HUES48 (cell line): ENCODE measurements at regions not wholly inside any gene's neighbourhood (a gene's known extent, or its start where the extent isn't known, plus 50 kb on each side); places are given as distances from the start of the nearest gene placed in this dataset.
"Not testable (repeated sequence)": the region's sequence is repeated elsewhere in the genome, so short reads cannot be mapped to it uniquely, and the experiment has no call there.

Source experiments
- H3K27ac ChIP-seq: one replicate; pipeline ENCODE4 v1.7.0; 2013; ENCODE audit warnings: low read depth, low read length, inconsistent platforms
- H3K27me3 ChIP-seq: 2 replicates; pipeline ENCODE4 v1.6.1; 2013; ENCODE audit warnings: mild to moderate bottlenecking, low read length; ENCODE audit not compliant: control insufficient read depth, insufficient read depth
- H3K36me3 ChIP-seq: 2 replicates; pipeline ENCODE4 v1.6.1; 2013; ENCODE audit warnings: low read length; ENCODE audit not compliant: control insufficient read depth, insufficient read depth
- H3K4me1 ChIP-seq: 2 replicates; pipeline ENCODE4 v1.6.1; 2013; ENCODE audit warnings: mild to moderate bottlenecking, low read length; ENCODE audit not compliant: control insufficient read depth, insufficient read depth
- H3K4me3 ChIP-seq: 2 replicates; pipeline ENCODE4 v1.5.1; 2013; ENCODE audit warnings: mild to moderate bottlenecking, low read depth, low read length
- H3K9ac ChIP-seq: 2 replicates; pipeline ENCODE4 v1.6.1; 2013; ENCODE audit warnings: mild to moderate bottlenecking, low read depth, low read length, moderate library complexity
- H3K9me3 ChIP-seq: 2 replicates; pipeline ENCODE4 v1.6.1; 2013; ENCODE audit warnings: low read length; ENCODE audit not compliant: control insufficient read depth, insufficient read depth

DNA sequence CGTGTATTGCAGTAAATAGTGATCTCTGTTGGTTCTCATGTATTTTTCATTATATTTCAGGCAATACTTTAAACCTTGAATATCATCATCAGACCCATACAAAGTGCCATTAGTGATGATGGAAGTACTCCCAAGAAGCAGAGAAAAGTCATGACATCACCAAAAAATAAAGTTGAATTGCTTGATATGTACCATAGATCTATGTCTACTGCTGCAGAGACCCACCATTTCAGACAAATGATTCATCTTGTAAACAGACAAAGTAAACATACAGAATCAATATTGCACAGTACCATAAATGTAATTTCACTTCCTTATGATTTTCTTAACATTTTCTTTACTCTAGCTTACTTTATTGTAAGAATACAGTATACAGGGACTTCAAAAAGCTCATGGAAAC is 347.8 kb downstream of the IPMK start:
- no peaks in the 10 kb centered on the region for H3K4me1 ChIP-seq
- H3K27ac ChIP-seq: no peak overlapping the region
- H3K9me3 ChIP-seq: no peaks in the 10 kb centered on the region
- H3K27me3 ChIP-seq: no peaks in the 10 kb centered on the region
- H3K4me3 ChIP-seq: no peak overlapping the region
- no peaks in the 10 kb centered on the region for H3K36me3 ChIP-seq
- no peak overlapping the region for H3K9ac ChIP-seq

DNA sequence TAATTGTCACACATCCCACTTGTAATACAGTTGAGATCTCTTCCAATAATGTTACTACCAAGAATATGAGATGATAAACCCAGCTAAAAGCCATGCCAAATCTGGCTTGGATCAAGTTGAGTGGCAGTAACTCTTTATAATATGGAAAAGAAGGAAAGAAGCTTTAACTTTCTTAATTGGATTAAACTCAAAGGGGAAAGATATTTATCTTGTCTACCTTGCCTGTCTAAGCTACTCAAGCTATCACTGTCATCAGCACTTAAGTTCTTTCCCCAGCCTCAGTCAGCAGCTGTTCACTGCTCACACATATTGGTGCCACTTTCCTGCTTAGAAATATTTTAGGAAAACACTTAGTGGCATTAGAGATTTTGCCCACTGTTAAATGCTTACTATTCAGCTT is 350.7 kb downstream of the IPMK start:
- H3K4me3 ChIP-seq: no peak overlapping the region
- H3K36me3 ChIP-seq: no peaks in the 10 kb centered on the region
- H3K27me3 ChIP-seq: no peaks in the 10 kb centered on the region
- H3K9ac ChIP-seq: no peak overlapping the region
- no peak overlapping the region for H3K27ac ChIP-seq
- H3K9me3 ChIP-seq: no peaks in the 10 kb centered on the region
- H3K4me1 ChIP-seq: no peaks in the 10 kb centered on the region

DNA sequence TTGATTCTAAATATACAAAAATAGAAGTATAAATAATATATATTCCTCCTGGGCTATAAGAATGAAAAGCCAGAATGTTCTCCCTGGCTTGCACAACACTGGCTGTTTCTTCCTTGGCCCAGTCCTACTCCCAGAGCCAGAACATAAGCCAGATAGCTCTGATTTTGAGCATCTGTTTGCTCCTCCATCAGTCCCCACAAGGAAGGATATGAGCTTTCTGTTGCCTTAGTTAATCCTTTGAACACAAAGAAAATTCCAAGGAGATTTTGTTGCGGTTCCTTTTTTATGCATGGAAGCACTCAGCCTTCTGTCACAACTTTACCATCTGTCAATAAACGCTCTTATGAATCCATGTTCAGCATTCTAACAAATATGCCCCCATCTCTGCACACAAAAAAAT is 361.8 kb downstream of the IPMK start:
- 0 out of 2 replicates have a peak, but pooled peaks cover 4% of the 10 kb centered on the region for H3K9me3 ChIP-seq
- H3K4me3 ChIP-seq: no peak overlapping the region
- no peak overlapping the region for H3K27ac ChIP-seq
- H3K4me1 ChIP-seq: no peaks in the 10 kb centered on the region; the same call in 1 of the 2 replicates
- no peak overlapping the region for H3K9ac ChIP-seq
- no peaks in the 10 kb centered on the region for H3K27me3 ChIP-seq
- H3K36me3 ChIP-seq: no peaks in the 10 kb centered on the region

DNA sequence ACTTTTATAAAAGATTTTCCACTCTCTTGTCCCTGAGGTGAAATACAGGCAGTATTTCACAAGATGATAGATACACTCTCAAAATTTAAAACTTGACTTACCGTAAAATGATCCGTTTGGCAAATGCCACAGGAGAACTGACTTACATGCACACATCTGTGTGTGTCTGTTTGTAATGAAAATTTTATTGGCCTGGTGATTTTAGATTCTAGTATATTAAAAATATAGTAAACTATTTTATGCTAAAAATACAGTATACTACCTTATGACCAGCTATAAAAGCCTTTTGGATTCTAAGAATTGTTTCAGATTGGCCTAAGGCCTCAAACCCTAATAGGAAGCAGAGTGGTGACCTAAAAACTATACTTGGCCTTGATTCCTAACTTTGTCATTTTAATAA is 362.7 kb downstream of the IPMK start:
- Histone ChIP-seq H3K27ac (no peak overlapping the region), H3K27me3 (no peaks in the 10 kb centered on the region), H3K9me3 (0 out of 2 replicates have a peak, but pooled peaks cover 4% of the 10 kb centered on the region), H3K4me1 (no peaks in the 10 kb centered on the region; the same call in 1 of the 2 replicates), H3K36me3 (no peaks in the 10 kb centered on the region), H3K9ac (no peak overlapping the region), H3K4me3 (no peak overlapping the region)

DNA sequence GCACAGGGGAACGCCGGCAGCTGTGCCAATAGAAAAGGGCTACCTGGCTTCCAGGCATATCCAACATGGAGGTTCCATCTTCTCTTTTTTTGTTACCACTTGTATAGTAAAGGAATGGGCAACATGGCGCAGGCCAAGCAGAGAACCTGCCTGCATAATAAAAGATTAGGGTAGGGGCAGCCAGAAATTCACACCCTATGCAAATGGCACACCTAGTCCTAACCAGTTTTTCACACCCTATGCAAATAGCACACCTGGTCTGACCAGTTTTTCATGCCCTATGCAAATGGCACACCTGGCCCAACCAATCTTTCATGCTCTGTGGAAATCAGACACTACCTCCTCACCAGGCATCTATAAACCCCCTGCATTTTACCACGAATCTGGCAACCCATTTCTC is 369.5 kb downstream of the IPMK start:
- H3K27me3 ChIP-seq: no peaks in the 10 kb centered on the region
- H3K36me3 ChIP-seq: no peaks in the 10 kb centered on the region
- no peak overlapping the region for H3K27ac ChIP-seq
- no peak overlapping the region for H3K4me3 ChIP-seq
- no peak overlapping the region for H3K9ac ChIP-seq
- H3K4me1 ChIP-seq: peaks cover 2% of the 10 kb centered on the region; the same call in 1 of the 2 replicates
- 0 out of 2 replicates have a peak, but pooled peaks cover 4% of the 10 kb centered on the region for H3K9me3 ChIP-seq

DNA sequence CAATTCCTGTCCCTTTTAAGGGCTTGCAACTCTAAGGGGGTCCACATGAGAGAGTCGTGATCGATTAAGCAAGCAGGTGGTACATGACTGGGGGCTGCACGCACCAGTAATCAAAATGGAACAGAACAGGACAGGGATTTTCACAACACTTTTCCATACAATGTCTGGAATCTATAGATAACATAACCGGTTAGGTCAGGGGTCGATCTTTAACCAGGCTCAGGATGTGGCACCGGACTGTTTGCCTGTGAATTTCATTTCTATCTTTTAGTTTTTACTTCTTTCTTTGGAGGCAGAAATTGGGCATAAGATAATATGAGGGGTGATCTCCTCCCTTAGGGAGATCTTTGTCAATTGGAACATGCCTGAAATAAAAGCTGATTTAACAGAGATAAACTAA is 370.1 kb downstream of the IPMK start:
- H3K27ac ChIP-seq: no peak overlapping the region
- no peaks in the 10 kb centered on the region for H3K36me3 ChIP-seq
- no peaks in the 10 kb centered on the region for H3K27me3 ChIP-seq
- H3K9me3 ChIP-seq: 0 out of 2 replicates have a peak, but pooled peaks cover 4% of the 10 kb centered on the region
- no peak overlapping the region for H3K4me3 ChIP-seq
- no peak overlapping the region for H3K9ac ChIP-seq
- H3K4me1 ChIP-seq: peaks cover 5% of the 10 kb centered on the region; the same call in 1 of the 2 replicates

DNA sequence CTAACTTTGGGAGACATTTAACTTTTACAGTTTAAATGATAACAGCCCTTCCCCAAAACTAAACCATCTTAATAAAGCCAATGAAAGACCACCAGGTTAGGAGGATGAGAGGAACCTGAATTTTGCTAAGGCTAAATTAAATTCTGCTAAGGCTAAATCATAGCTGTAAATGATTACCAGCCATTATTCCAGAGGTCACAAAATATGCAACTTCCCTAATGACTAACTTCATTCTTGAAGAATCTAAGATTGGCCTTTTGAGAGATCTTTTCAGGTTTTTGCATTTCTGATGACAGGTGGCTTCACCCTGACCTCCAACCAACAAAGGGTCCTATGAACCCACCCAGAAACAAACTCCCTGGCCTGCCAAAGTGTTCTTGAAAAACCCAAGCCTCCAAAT is 373.3 kb downstream of the IPMK start:
- no peak overlapping the region for H3K27ac ChIP-seq
- no peak overlapping the region for H3K4me3 ChIP-seq
- peaks cover 6% of the 10 kb centered on the region for H3K9me3 ChIP-seq
- no peaks in the 10 kb centered on the region for H3K27me3 ChIP-seq
- H3K4me1 ChIP-seq: peaks cover 5% of the 10 kb centered on the region; the same call in 1 of the 2 replicates
- no peaks in the 10 kb centered on the region for H3K36me3 ChIP-seq
- H3K9ac ChIP-seq: no peak overlapping the region

DNA sequence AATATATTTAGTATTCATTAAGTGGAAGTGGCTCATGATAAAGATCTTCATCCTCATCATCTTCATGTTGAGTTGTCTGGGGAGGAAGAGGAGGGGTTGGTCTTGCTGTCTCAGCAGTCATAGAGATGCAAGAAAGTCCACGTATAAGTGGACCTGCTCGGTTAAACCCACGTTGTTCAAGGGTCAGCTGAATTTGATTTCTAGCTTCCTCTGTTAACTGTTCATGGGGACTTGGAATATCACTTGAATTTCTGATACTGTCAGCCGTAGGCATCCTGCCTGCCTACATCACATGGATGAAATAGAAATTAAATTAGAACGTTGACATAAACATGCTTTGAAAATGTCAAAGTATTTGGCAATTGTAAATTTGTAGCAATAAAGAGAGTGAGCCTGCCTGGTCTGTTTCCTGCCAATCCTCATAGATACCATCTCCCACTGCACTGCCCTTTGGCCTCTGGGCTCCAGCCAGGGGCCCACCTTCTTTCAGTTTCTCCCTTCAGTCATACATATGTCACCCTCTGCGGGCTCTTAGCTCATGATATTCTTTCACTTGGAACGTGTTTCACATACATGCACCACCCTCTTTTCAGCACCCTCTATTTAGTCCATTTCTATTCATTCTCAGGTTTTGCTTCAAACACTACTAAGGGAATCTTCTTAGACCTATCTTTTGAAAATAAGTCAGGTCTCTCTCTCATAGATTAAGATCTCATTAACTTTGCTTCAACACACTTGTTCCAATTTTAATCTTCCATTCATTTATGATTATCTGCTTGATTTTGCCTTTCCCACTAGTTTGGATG is 376.3 kb downstream of the IPMK start:
- H3K9ac ChIP-seq: no peak overlapping the region
- H3K4me3 ChIP-seq: no peak overlapping the region
- peaks cover 6% of the 10 kb centered on the region for H3K9me3 ChIP-seq
- no peaks in the 10 kb centered on the region for H3K36me3 ChIP-seq
- no peak overlapping the region for H3K27ac ChIP-seq
- 0 out of 2 replicates have a peak, but pooled peaks cover 5% of the 10 kb centered on the region for H3K4me1 ChIP-seq
- no peaks in the 10 kb centered on the region for H3K27me3 ChIP-seq

DNA sequence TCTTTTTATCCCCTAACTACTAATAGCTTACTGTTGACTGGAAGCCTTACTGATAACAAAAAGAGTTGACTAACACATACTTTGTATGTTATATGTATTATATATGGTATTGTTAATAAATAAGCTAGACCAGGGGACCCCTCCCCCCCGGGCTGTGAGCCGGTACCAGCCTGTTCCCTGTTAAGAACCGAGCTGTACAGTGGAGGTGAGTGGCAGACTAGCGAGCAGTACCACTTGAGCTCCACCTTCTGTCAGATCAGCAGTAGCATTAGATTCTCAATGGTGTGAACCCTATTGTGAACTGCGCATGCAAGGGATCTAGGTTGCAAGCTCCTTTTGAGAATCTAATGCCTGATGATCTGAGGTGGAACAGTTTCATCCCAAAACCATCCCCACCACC is 377.0 kb downstream of the IPMK start:
- H3K4me1 ChIP-seq: 0 out of 2 replicates have a peak, but pooled peaks cover 5% of the 10 kb centered on the region
- no peak overlapping the region for H3K27ac ChIP-seq
- H3K9me3 ChIP-seq: peaks cover 6% of the 10 kb centered on the region
- no peaks in the 10 kb centered on the region for H3K36me3 ChIP-seq
- H3K4me3 ChIP-seq: no peak overlapping the region
- no peaks in the 10 kb centered on the region for H3K27me3 ChIP-seq
- H3K9ac ChIP-seq: no peak overlapping the region

DNA sequence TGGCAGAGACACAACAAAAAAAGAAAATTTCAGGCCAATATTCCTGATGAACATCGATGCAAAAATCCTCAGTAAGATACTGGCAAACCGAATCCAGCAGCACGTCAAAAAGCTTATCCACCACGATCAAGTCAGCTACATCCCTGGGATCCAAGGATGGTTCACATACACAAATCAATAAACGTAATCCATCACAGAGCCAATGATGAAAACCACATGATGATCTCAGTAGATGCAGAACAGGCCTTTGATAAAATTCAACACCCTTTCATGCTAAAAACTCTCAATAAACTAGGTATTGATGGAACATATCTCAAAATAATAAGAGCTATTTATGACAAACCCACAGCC is 382.1 kb downstream of the IPMK start:
- H3K9me3 ChIP-seq, H3K4me3 ChIP-seq, H3K27ac ChIP-seq, H3K9ac ChIP-seq, H3K27me3 ChIP-seq, H3K4me1 ChIP-seq, H3K36me3 ChIP-seq: not testable (repeated sequence)

DNA sequence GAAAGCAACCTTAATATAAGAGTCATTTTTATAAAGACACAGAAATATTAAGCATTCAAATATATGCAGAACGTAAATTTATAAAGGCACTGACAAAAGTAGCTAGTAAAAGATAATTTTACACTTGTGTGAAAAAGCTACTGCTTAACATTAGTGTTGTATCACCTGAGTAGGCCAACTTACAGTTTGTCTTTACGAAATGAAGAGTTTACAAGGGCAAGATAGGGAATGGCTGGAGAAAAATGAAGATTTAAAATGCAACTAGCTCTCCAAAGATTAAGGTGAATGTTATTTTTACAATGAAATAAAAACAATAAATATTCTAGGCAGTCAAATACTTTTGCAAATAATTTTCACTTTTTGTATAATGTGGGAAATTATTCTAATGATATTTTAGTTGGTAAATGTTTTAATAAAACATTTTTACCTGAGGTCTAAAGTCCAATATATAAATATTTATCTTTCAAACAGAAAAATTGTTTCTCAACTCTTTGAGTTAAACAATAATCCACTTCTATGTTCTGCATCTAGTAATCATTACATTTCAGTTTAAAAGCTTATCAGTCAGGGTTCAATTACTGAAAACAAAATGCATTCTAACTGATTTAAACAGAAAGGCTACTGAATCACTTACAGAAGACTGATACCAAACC is 382.6 kb downstream of the IPMK start:
- Histone ChIP-seq H3K36me3 (no peaks in the 10 kb centered on the region), H3K27me3 (no peaks in the 10 kb centered on the region), H3K4me3 (no peak overlapping the region), H3K9ac (no peak overlapping the region), H3K4me1 (no peaks in the 10 kb centered on the region), H3K27ac (no peak overlapping the region), H3K9me3 (no peaks in the 10 kb centered on the region)
